Stomach (tissue), 4 donors: ENCODE measurements at regions not wholly inside any gene's neighbourhood (a gene's known extent, or its start where the extent isn't known, plus 50 kb on each side); places are given as distances from the start of the nearest gene placed in this dataset.

Experiments used
- POLR2A ChIP-seq, 4 donors: fragments of 450-650 bp; IDR thresholded peaks; one replicate each; pipeline ENCODE4 v1.6.1; 2016; ENCODE audit warnings: antibody characterized with exemption in 4 of 4, control low read depth in 2 of 4, mild to moderate bottlenecking in 1 of 4, moderate library complexity in 1 of 4
- POLR2AphosphoS5 ChIP-seq, 3 donors: sonication (generic); formaldehyde crosslinking; IDR thresholded peaks; one replicate each; pipeline ENCODE4 v1.6.1; 2016; ENCODE audit warnings: antibody characterized with exemption in 3 of 3
- TF ChIP-seq, protein P1 (sequence below), 7 experiments: fragments of 450-650 bp in 4 of 7; fragments of 200-600 bp in 3 of 7; sonication (generic) in 3 of 7; IDR thresholded peaks; one replicate each; pipeline ENCODE4 v1.5.1; 2016 to 2019; ENCODE audit warnings: antibody characterized with exemption in 7 of 7, control low read depth in 2 of 7, mild to moderate bottlenecking in 1 of 7

DNA sequence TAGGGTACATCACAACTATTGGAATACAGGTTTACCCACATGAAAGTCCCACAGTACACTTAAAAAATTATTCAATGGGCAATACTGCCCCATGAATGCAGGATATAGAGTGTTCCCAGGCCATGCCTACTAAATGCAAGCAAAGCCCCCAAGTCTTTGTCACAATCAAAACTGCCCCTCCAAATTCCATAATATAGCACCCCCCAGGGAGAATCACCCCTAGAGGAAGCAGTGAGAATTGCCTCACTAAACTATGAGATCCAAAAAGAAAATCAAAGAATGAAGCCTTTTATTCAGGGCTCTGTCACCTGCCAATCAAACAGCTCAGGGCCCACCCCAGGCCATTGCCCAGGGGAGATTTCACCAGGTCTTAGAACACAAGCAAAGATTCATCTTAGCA lies 90.8 kb downstream of the ATPSCKMT start:
- TF ChIP-seq, protein P1, sequence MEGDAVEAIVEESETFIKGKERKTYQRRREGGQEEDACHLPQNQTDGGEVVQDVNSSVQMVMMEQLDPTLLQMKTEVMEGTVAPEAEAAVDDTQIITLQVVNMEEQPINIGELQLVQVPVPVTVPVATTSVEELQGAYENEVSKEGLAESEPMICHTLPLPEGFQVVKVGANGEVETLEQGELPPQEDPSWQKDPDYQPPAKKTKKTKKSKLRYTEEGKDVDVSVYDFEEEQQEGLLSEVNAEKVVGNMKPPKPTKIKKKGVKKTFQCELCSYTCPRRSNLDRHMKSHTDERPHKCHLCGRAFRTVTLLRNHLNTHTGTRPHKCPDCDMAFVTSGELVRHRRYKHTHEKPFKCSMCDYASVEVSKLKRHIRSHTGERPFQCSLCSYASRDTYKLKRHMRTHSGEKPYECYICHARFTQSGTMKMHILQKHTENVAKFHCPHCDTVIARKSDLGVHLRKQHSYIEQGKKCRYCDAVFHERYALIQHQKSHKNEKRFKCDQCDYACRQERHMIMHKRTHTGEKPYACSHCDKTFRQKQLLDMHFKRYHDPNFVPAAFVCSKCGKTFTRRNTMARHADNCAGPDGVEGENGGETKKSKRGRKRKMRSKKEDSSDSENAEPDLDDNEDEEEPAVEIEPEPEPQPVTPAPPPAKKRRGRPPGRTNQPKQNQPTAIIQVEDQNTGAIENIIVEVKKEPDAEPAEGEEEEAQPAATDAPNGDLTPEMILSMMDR (IDR thresholded peaks at IDR 0.05) = no peak
- TF ChIP-seq POLR2AphosphoS5 (IDR thresholded peaks at IDR 0.05) = no peak
- TF ChIP-seq POLR2A (IDR thresholded peaks at IDR 0.05) = no peak
